Activated CD4-positive, alpha-beta T cell treated with anti-CD3 and anti-CD28 coated beads, Interleukin-2, amount 10 ng/mL, durations not matched to agents 7 days and 5 days (primary cell): ENCODE measurements at regions not wholly inside any gene's neighbourhood (a gene's known extent, or its start where the extent isn't known, plus 50 kb on each side); places are given as distances from the start of the nearest gene placed in this dataset.
"Not testable (repeated sequence)": the region's sequence is repeated elsewhere in the genome, so short reads cannot be mapped to it uniquely, and the experiment has no call there.

ENCODE experiments used
- CTCF ChIA-PET: fragments of 350-600 bp; sonication (Branson Sonifier 250); formaldehyde crosslinking; loops from one replicate; lab custom pipeline; 2021; ENCODE audit warnings: antibody characterized with exemption; lab: Charles Lee
- POLR2A ChIA-PET: fragments of 350-600 bp; sonication (Branson Sonifier 250); formaldehyde crosslinking; loops from one replicate; lab custom pipeline; 2021; ENCODE audit warnings: antibody characterized with exemption; lab: Charles Lee
- DNase-seq: peaks from one replicate; pipeline ENCODE4 v3.0.0-alpha.2; 2020
- H3K27ac Mint-ChIP-seq: one replicate; pipeline ENCODE4 v1.8.0; 2021; ENCODE audit warnings: mild to moderate bottlenecking, moderate library complexity, mixed read lengths
- H3K27me3 Mint-ChIP-seq: one replicate; pipeline ENCODE4 v1.8.0; 2021; ENCODE audit warnings: mixed read lengths
- H3K36me3 Mint-ChIP-seq: one replicate; pipeline ENCODE4 v1.8.0; 2021; ENCODE audit warnings: low read depth, mixed read lengths
- H3K4me1 Mint-ChIP-seq: one replicate; pipeline ENCODE4 v1.8.0; 2021; ENCODE audit warnings: mixed read lengths
- H3K4me3 Mint-ChIP-seq: one replicate; pipeline ENCODE4 v1.8.0; 2021; ENCODE audit warnings: mild to moderate bottlenecking, moderate library complexity, mixed read lengths
- H3K9me3 Mint-ChIP-seq: one replicate; pipeline ENCODE4 v1.8.0; 2021; ENCODE audit warnings: mixed read lengths

- Mint-ChIP-seq H3K9me3 (no peaks in the 10 kb centered on the region), H3K27ac (no peak overlapping the region), H3K27me3 (no peaks in the 10 kb centered on the region), H3K36me3 (no peaks in the 10 kb centered on the region), H3K4me1 (no peaks in the 10 kb centered on the region), H3K4me3 (no peak overlapping the region)
- ChIA-PET CTCF (no interaction called here), POLR2A (no interaction called here)
- DNase-seq = no peak
Measured at GRCh38 chr14:49250517-49250916, 335.7 kb downstream of the RPS29 start.

GRCh38 chr14:49250109-49250508 lies 336.1 kb downstream of the RPS29 start:
- DNase-seq = no peak
- H3K4me1 Mint-ChIP-seq = no peaks in the 10 kb centered on the region
- ChIA-PET POLR2A (no interaction called here), CTCF (no interaction called here)
- no peak overlapping the region for H3K4me3 Mint-ChIP-seq
- no peaks in the 10 kb centered on the region for H3K9me3 Mint-ChIP-seq
- H3K27me3 Mint-ChIP-seq = no peaks in the 10 kb centered on the region
- no peak overlapping the region for H3K27ac Mint-ChIP-seq
- no peaks in the 10 kb centered on the region for H3K36me3 Mint-ChIP-seq

GRCh38 chr14:49249022-49249421 lies 337.2 kb downstream of the RPS29 start:
- H3K27me3 Mint-ChIP-seq = no peaks in the 10 kb centered on the region
- no peak overlapping the region for H3K4me3 Mint-ChIP-seq
- CTCF ChIA-PET = no interaction called here
- H3K36me3 Mint-ChIP-seq = no peaks in the 10 kb centered on the region
- H3K9me3 Mint-ChIP-seq = no peaks in the 10 kb centered on the region
- no peak overlapping the region for H3K27ac Mint-ChIP-seq
- no peak for DNase-seq
- H3K4me1 Mint-ChIP-seq = no peaks in the 10 kb centered on the region
- POLR2A ChIA-PET = no interaction called here

- H3K27ac Mint-ChIP-seq, H3K36me3 Mint-ChIP-seq, H3K9me3 Mint-ChIP-seq, H3K4me1 Mint-ChIP-seq, H3K27me3 Mint-ChIP-seq, POLR2A ChIA-PET, H3K4me3 Mint-ChIP-seq, CTCF ChIA-PET, DNase-seq: not testable (repeated sequence)
Measured at GRCh38 chr14:49243777-49244176, 342.4 kb downstream of the RPS29 start.

DNA sequence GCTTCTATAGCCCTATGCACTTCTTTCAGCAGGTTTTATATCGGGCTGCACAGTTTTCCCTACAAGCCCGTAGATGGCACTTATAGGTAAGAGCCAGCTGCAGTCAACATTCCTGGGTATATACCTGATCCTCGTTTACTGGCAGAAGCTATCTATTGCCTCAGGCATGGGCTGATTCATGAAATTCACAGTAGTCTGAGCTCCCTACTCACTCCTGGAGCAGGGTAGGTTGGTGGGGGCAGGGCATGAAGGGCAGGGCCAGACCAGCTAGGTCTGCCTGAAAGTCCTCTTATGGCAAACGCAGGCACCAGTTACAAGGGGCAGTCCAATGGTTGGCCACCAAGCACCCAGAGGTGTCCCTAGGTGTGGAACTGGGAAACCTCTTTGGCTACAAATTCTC lies 345.8 kb downstream of the RPS29 start:
- DNase-seq = no peak
- ChIA-PET POLR2A (no interaction called here), CTCF (interaction anchor here (0.9 kb wide), 1 partner anchor 215 kb away, joined by 4 read pairs; no protein-coding TSS in a partner anchor)
- peaks cover 8% of the 10 kb centered on the region for H3K9me3 Mint-ChIP-seq
- no peak overlapping the region for H3K27ac Mint-ChIP-seq
- H3K4me3 Mint-ChIP-seq = no peak overlapping the region
- H3K4me1 Mint-ChIP-seq = no peaks in the 10 kb centered on the region
- no peaks in the 10 kb centered on the region for H3K36me3 Mint-ChIP-seq
- H3K27me3 Mint-ChIP-seq = no peaks in the 10 kb centered on the region

- CTCF ChIA-PET = no interaction called here
- DNase-seq = no peak
- Mint-ChIP-seq H3K36me3 (no peaks in the 10 kb centered on the region), H3K4me3 (no peak overlapping the region), H3K27me3 (peaks cover 2% of the 10 kb centered on the region), H3K9me3 (no peaks in the 10 kb centered on the region), H3K4me1 (no peaks in the 10 kb centered on the region), H3K27ac (no peak overlapping the region)
- POLR2A ChIA-PET = no interaction called here
Measured at GRCh38 chr14:49228552-49228951, 357.6 kb downstream of the RPS29 start.

DNA sequence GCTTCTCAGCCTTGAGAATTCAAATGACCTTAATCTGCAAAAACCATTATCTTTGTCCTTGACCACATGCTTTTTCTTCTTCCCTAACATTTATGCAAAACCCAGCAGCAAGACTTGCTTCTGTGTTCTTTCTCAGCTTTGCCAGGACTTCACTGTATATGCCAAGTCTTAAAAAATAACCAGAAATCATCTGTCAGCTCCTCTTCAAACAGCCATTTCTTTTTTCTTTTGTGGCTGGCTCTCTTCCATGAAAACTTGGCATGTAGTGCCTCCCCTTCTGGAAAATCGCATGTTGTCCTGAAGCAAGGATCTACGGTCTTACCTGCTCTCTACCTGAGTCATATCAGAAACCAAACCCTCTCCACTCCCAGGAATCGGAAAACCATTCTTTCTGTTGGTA lies 364.9 kb downstream of the RPS29 start:
- Mint-ChIP-seq H3K9me3 (no peaks in the 10 kb centered on the region), H3K36me3 (no peaks in the 10 kb centered on the region)

DNA sequence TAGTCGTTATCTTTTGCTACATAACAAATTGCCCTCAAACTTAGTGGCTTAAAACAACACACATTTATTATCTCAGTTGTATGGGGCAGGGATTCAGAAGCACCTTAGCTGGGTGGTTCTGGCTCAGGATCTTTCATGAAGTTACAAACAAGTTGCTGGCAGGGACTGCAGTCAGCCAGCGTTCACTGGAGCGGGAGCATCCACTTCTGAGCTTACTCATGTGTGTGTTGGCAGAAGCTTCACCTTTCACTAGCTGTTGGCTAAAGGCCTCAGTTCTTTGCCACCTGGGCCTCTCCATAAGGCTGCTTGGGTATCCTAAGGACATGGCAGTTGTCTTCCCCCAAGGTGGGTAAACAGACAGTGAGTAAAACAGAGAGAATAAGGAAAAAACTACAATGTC lies 365.7 kb downstream of the RPS29 start:
- Mint-ChIP-seq H3K27ac (no peak overlapping the region), H3K9me3 (no peaks in the 10 kb centered on the region), H3K4me3 (no peak overlapping the region), H3K4me1 (no peaks in the 10 kb centered on the region), H3K27me3 (no peaks in the 10 kb centered on the region), H3K36me3 (no peaks in the 10 kb centered on the region)
- ChIA-PET CTCF (no interaction called here), POLR2A (no interaction called here)
- DNase-seq = no peak

More for the DNA sequence above, 364.9 kb downstream of the RPS29 start:
- H3K4me3 Mint-ChIP-seq = no peak overlapping the region
- no peak overlapping the region for H3K27ac Mint-ChIP-seq
- H3K27me3 Mint-ChIP-seq = peaks cover 2% of the 10 kb centered on the region
- ChIA-PET POLR2A (no interaction called here), CTCF (no interaction called here)
- no peak for DNase-seq
- no peaks in the 10 kb centered on the region for H3K4me1 Mint-ChIP-seq

GRCh38 chr14:49218436-49219092 lies 367.6 kb downstream of the RPS29 start:
- POLR2A ChIA-PET = no interaction called here

DNA sequence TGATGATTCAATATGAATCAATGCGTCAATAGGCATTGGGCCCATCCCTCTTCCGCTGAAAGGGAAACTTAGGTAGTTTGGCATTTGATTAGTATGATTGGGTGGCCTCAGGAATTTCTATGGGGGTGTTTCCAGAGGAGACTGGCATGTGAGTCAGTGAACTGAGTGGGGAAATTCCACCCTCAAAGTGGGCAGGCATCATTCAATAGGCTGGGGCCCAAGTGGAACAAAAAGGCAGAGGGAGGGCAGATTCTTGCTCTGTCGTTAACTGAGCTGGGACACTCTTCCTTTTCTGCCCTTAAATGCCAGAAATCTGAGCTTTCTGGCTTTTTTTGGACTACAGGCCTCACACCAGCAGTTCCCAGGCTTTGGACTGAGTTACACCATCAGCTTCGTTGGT lies 373.5 kb downstream of the RPS29 start:
- Mint-ChIP-seq H3K27me3 (no peaks in the 10 kb centered on the region), H3K4me3 (no peak overlapping the region), H3K9me3 (no peaks in the 10 kb centered on the region), H3K27ac (no peak overlapping the region), H3K4me1 (no peaks in the 10 kb centered on the region), H3K36me3 (no peaks in the 10 kb centered on the region)
- ChIA-PET POLR2A (no interaction called here), CTCF (no interaction called here)
- DNase-seq = no peak

More at GRCh38 chr14:49218436-49219092, 367.6 kb downstream of the RPS29 start:
- Mint-ChIP-seq H3K4me3 (no peak overlapping the region), H3K36me3 (no peaks in the 10 kb centered on the region), H3K27ac (no peak overlapping the region), H3K4me1 (no peaks in the 10 kb centered on the region), H3K9me3 (no peaks in the 10 kb centered on the region), H3K27me3 (no peaks in the 10 kb centered on the region)
- CTCF ChIA-PET = no interaction called here
- no peak for DNase-seq

DNA sequence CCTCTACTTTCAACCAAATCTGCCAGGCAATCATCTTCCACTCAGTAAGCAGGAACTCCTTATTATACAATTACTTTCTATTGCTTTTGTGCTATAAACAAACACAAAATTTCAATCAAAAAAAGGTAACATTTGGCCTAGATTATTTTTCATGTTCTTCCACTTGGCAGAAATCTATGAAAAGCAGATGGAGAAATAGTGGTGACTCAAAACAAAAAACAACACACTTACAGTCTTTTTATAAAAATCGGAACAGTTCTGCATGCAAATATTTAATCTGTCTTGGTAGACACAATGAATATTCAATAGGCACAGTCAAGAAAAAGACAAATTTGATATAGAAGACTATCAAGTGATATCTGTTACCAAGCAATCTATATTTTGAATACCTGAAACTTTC lies 376.8 kb downstream of the RPS29 start:
- Mint-ChIP-seq H3K27ac (no peak overlapping the region), H3K27me3 (peaks cover 3% of the 10 kb centered on the region), H3K4me3 (no peak overlapping the region), H3K4me1 (no peaks in the 10 kb centered on the region), H3K9me3 (no peaks in the 10 kb centered on the region), H3K36me3 (no peaks in the 10 kb centered on the region)
- no peak for DNase-seq
- ChIA-PET CTCF (no interaction called here), POLR2A (no interaction called here)

DNA sequence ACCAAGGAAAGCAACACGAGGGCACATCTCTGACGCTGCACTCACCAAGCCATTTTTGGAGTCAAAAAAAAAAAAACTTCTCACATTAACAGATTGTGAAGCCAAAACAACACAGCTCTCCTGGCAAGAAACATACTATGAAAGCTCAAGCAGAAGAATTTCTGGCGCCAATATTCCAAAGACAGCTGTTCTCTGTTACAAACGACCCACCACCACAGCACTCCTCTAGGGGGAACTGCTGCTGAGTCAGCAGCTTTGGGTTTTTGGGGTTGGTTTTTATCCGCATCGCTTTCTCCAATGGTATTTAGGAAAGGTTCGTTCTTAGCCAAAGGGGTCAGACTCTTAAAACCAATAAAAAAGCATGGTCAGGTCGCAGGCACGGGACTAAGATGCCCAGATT lies 379.4 kb downstream of the RPS29 start:
- no peak overlapping the region for H3K4me3 Mint-ChIP-seq
- ChIA-PET POLR2A (interaction anchor here (0.5 kb wide), 1 partner anchor 160 kb away, joined by 3 read pairs; no protein-coding TSS in a partner anchor), CTCF (no interaction called here)
- DNase-seq = no peak
- no peaks in the 10 kb centered on the region for H3K9me3 Mint-ChIP-seq
- no peaks in the 10 kb centered on the region for H3K36me3 Mint-ChIP-seq
- no peaks in the 10 kb centered on the region for H3K4me1 Mint-ChIP-seq
- H3K27ac Mint-ChIP-seq = no peak overlapping the region
- H3K27me3 Mint-ChIP-seq = peaks cover 7% of the 10 kb centered on the region

DNA sequence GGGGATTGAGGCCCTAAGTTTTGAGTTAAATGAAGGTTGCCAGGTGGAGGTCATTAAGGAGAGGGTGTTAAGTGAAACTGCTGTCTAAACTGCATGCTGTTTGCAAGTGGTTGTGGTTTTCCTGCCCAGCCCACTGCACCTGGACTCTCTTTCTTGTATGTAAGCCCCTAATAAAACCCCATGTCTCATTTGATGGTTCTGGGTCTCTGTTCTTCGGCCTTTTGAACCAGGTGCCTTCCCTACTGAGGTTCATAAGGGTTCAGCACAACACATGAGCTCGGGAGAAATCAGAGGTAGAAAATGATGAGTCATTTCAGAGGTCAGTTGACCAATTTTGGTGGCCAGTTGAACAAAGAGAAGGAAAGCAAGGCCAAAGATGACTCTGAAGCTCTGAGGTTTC lies 382.5 kb downstream of the RPS29 start:
- POLR2A ChIA-PET = no interaction called here
- H3K27ac Mint-ChIP-seq = no peak overlapping the region
- no peak for DNase-seq
- H3K4me1 Mint-ChIP-seq = no peaks in the 10 kb centered on the region
- H3K9me3 Mint-ChIP-seq = no peaks in the 10 kb centered on the region
- no peak overlapping the region for H3K4me3 Mint-ChIP-seq
- H3K27me3 Mint-ChIP-seq = peaks cover 7% of the 10 kb centered on the region
- H3K36me3 Mint-ChIP-seq = no peaks in the 10 kb centered on the region
- CTCF ChIA-PET = interaction anchor here (1.5 kb wide), 1 partner anchor 221 kb away, joined by 3 read pairs; no protein-coding TSS in a partner anchor

GRCh38 chr14:49199159-49199558 lies 387.0 kb downstream of the RPS29 start:
- H3K4me3 Mint-ChIP-seq = no peak overlapping the region
- H3K27me3 Mint-ChIP-seq = peaks cover 3% of the 10 kb centered on the region
- no peak for DNase-seq
- H3K36me3 Mint-ChIP-seq = no peaks in the 10 kb centered on the region
- POLR2A ChIA-PET = no interaction called here
- CTCF ChIA-PET = no interaction called here
- H3K4me1 Mint-ChIP-seq = no peaks in the 10 kb centered on the region
- H3K9me3 Mint-ChIP-seq = no peaks in the 10 kb centered on the region
- no peak overlapping the region for H3K27ac Mint-ChIP-seq
